Left renal pelvis (tissue), 4 donors: ENCODE measurements at regions not wholly inside any gene's neighbourhood (a gene's known extent, or its start where the extent isn't known, plus 50 kb on each side); places are given as distances from the start of the nearest gene placed in this dataset.
"Not testable (repeated sequence)": the region's sequence is repeated elsewhere in the genome, so short reads cannot be mapped to it uniquely, and the experiment has no call there.

Experiments used
- DNase-seq, 4 donors: peaks; one replicate each; pipeline ENCODE4 v3.0.0-alpha.2; 2013; ENCODE audit warnings: low read depth in 4 of 4, low spot score in 3 of 4

GRCh38 chr14:30064454-30064853 is 136.8 kb upstream of the PRKD1 start:
- DNase-seq, result no peak

- no peak for DNase-seq
Observed at GRCh38 chr14:30069536-30069935, 141.9 kb upstream of the PRKD1 start.

- not testable (repeated sequence) for DNase-seq
Observed at GRCh38 chr14:30072454-30072853, 144.8 kb upstream of the PRKD1 start.

GRCh38 chr14:30077946-30078345 is 150.3 kb upstream of the PRKD1 start:
- DNase-seq, result no peak

GRCh38 chr14:30078811-30079402 is 151.3 kb upstream of the PRKD1 start:
- no peak for DNase-seq

GRCh38 chr14:30082486-30082885 is 154.8 kb upstream of the PRKD1 start:
- no peak for DNase-seq

GRCh38 chr14:30084811-30085210 is 157.2 kb upstream of the PRKD1 start:
- DNase-seq, result no peak

- no peak for DNase-seq
Observed at GRCh38 chr14:30085943-30086342, 158.3 kb upstream of the PRKD1 start.

- no peak for DNase-seq
Observed at GRCh38 chr14:30088620-30089019, 161.0 kb upstream of the PRKD1 start.

- DNase-seq, result no peak
Observed at GRCh38 chr14:30108975-30109700, 181.5 kb upstream of the PRKD1 start.

GRCh38 chr14:30114051-30114450 is 186.4 kb upstream of the PRKD1 start:
- DNase-seq, result no peak

- DNase-seq, result no peak
Observed at GRCh38 chr14:30115756-30116155, 188.1 kb upstream of the PRKD1 start.

- DNase-seq, result no peak
Observed at GRCh38 chr14:30118992-30119640, 191.5 kb upstream of the PRKD1 start.

- no peak for DNase-seq
Observed at GRCh38 chr14:30125322-30125979, 197.8 kb upstream of the PRKD1 start.

GRCh38 chr14:30129807-30130206 is 202.2 kb upstream of the PRKD1 start:
- no peak for DNase-seq

GRCh38 chr14:30131581-30132097 is 204.0 kb upstream of the PRKD1 start:
- DNase-seq, result no peak

GRCh38 chr14:30132196-30132595 is 204.5 kb upstream of the PRKD1 start:
- DNase-seq, result no peak

GRCh38 chr14:30134936-30135335 is 207.3 kb upstream of the PRKD1 start:
- DNase-seq, result no peak

GRCh38 chr14:30138567-30138966 is 210.9 kb upstream of the PRKD1 start:
- no peak for DNase-seq

GRCh38 chr14:30142216-30142615 is 214.6 kb upstream of the PRKD1 start:
- DNase-seq, result no peak

- DNase-seq, result no peak
Observed at GRCh38 chr14:30143627-30144026, 216.0 kb upstream of the PRKD1 start.
